ENCODE measurements at regions not wholly inside any gene's neighbourhood (a gene's known extent, or its start where the extent isn't known, plus 50 kb on each side); places are given as distances from the start of the nearest gene placed in this dataset.

GRCh38 chr6:166678426-166678825 is 51.4 kb upstream of the RPS6KA2 start:
- WGBS (ENCODE audit: insufficient coverage): 97% methylated on average over 10 of the region's 10 CpGs
- DNase-seq: no peak
- H3K27ac ChIP-seq (ENCODE audit: insufficient read depth in 1 of 2, low read depth in 1 of 2, low read length in 2 of 2, poor library complexity in 1 of 2, severe bottlenecking in 2 of 2): no peak overlapping the region
- no peaks in the 10 kb centered on the region for H3K36me3 ChIP-seq (ENCODE audit: control insufficient read depth in 4 of 4, insufficient read depth in 4 of 4, low read length in 3 of 4)
- CTCF ChIA-PET: no interaction called here
- H3K9me3 ChIP-seq (ENCODE audit: control extremely low read depth in 1 of 5, control insufficient read depth in 4 of 5, insufficient read depth in 2 of 5, low read depth in 1 of 5, low read length in 4 of 5): no peaks in the 10 kb centered on the region
- peaks cover 2 to 41% (median 7%) of the 10 kb centered on the region in 5 experiments for H3K27me3 ChIP-seq (replicated peaks in 2 of 5; ENCODE audit: control insufficient read depth in 4 of 5, insufficient read depth in 5 of 5, low read length in 4 of 5)
- no peaks in the 10 kb centered on the region for H3K4me1 ChIP-seq (ENCODE audit: control extremely low read depth in 1 of 4, control insufficient read depth in 4 of 4, insufficient read depth in 4 of 4, low read length in 3 of 4)
- POLR2A ChIA-PET: no interaction called here
- H3K4me3 ChIP-seq (ENCODE audit: control insufficient read depth in 1 of 7, extremely low read depth in 1 of 7, insufficient read depth in 4 of 7, low read depth in 2 of 7, low read length in 6 of 7): no peak overlapping the region

- ChIA-PET POLR2A (no interaction called here), CTCF (no interaction called here)
- Histone ChIP-seq H3K9me3 (ENCODE audit: control extremely low read depth in 1 of 5, control insufficient read depth in 4 of 5, insufficient read depth in 2 of 5, low read depth in 1 of 5, low read length in 4 of 5) (no peaks in the 10 kb centered on the region), H3K36me3 (ENCODE audit: control insufficient read depth in 4 of 4, insufficient read depth in 4 of 4, low read length in 3 of 4) (no peaks in the 10 kb centered on the region), H3K27me3 (replicated peaks in 2 of 5; ENCODE audit: control insufficient read depth in 4 of 5, insufficient read depth in 5 of 5, low read length in 4 of 5) (peaks cover 2 to 46% (median 12%) of the 10 kb centered on the region in 5 experiments), H3K27ac (ENCODE audit: insufficient read depth in 1 of 2, low read depth in 1 of 2, low read length in 2 of 2, poor library complexity in 1 of 2, severe bottlenecking in 2 of 2) (no peak overlapping the region), H3K4me3 (ENCODE audit: control insufficient read depth in 1 of 7, extremely low read depth in 1 of 7, insufficient read depth in 4 of 7, low read depth in 2 of 7, low read length in 6 of 7) (no peak overlapping the region), H3K4me1 (ENCODE audit: control extremely low read depth in 1 of 4, control insufficient read depth in 4 of 4, insufficient read depth in 4 of 4, low read length in 3 of 4) (peaks cover 0 to 3% (median 2%) of the 10 kb centered on the region in 4 experiments)
- DNase-seq: no peak
- 97% methylated on average over 6 of the region's 6 CpGs for WGBS (ENCODE audit: insufficient coverage)
Observed at GRCh38 chr6:166677941-166678340, 50.9 kb upstream of the RPS6KA2 start.
